ENCODE measurements at regions not wholly inside any gene's neighbourhood (a gene's known extent, or its start where the extent isn't known, plus 50 kb on each side); places are given as distances from the start of the nearest gene placed in this dataset.

GRCh38 chr5:74956278-74956677, 90.1 kb upstream of the FAM169A start:
- H3K4me3 ChIP-seq (ENCODE audit: low read depth, low read length): no peak overlapping the region
- TF ChIP-seq CTCF (IDR thresholded peaks at IDR 0.05; ENCODE audit: low read depth, low read length): no peak

DNA sequence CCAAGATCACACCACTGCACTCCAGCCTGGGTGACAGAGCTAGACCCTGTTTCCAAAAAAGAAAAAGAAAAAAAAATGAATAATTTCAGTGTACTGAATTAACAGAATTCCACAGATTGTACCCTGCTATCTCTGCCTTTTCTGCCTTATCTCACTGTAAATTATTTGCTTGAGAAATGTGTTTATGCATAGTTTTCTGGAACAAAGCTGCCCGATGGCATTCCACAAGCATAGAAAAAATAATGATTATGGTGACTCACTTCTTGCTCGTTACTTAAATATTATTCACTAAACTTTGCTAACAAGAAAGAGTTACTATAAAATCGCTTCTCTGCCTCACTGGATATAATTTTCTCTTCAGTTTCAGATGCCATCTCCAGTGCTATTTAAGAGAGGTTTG, 88.7 kb upstream of the FAM169A start:
- no peak for TF ChIP-seq CTCF (IDR thresholded peaks at IDR 0.05; ENCODE audit: low read depth, low read length)
- no peak overlapping the region; the same call in 1 of the 2 replicates for H3K4me3 ChIP-seq (ENCODE audit: low read depth, low read length)

GRCh38 chr5:74953937-74954720, 87.9 kb upstream of the FAM169A start:
- no peak overlapping the region for H3K4me3 ChIP-seq (ENCODE audit: low read depth, low read length)
- TF ChIP-seq CTCF (IDR thresholded peaks at IDR 0.05; ENCODE audit: low read depth, low read length): no peak

GRCh38 chr5:74953554-74953936, 87.4 kb upstream of the FAM169A start:
- H3K4me3 ChIP-seq (ENCODE audit: low read depth, low read length): no peak overlapping the region
- TF ChIP-seq CTCF (IDR thresholded peaks at IDR 0.05; ENCODE audit: low read depth, low read length): no peak

DNA sequence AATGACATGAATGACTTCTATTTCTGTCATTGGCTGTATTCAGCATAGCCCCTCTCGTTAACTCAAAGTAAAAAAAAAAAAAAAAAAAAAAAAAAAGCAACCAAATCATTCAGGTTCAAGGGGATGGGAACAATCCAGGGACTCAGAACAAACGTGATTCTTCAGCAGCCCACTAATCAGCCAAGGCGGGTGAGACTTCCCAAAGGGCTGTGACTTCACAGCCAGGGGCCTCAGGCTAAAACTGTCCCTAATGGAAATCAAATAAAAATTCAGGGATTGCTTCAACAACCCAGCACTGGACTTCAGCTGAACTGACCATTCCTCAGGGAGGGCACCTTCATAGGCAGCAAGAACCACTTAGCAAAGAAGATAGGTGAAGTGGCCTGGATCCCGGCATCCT, 86.2 kb upstream of the FAM169A start:
- no peak overlapping the region for H3K4me3 ChIP-seq (ENCODE audit: low read depth, low read length)
- TF ChIP-seq CTCF (IDR thresholded peaks at IDR 0.05; ENCODE audit: low read depth, low read length): no peak

GRCh38 chr5:74951865-74952264, 85.7 kb upstream of the FAM169A start:
- no peak for TF ChIP-seq CTCF (IDR thresholded peaks at IDR 0.05; ENCODE audit: low read depth, low read length)
- no peak overlapping the region for H3K4me3 ChIP-seq (ENCODE audit: low read depth, low read length)

DNA sequence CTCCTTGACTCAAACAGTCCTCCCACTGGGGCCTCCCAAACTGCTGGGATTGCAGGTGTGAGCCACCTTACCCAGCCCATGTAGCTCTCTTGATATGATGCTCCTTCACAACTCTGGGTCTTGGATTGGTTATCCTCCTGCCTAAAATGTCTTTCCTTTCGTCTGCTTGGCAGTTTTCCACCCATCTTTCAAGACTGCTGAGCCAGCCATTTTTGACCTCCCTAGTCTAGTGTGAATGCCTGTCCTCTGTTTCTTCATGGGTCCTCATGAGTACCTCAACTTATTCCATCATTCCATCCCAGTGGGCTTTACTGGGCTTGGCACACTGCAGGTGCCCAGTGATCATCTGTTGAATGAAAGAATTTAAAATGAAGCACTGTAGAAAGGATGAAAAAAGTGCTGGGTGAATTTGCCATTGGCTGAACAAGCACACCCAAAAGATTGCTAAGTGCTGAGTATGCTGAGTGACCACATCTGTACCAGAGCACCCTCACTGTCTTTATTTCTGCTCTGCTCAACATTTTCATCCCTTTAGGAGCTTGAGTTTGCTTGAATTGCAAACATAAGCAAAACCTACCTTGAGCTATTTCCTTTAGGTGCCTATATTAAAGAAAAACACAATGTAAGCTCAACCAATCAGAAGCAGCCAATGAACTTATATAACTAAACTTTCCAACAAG, 84.8 kb upstream of the FAM169A start:
- TF ChIP-seq CTCF (IDR thresholded peaks at IDR 0.05; ENCODE audit: low read depth, low read length): no peak

More for the DNA sequence above, 84.8 kb upstream of the FAM169A start:
- H3K4me3 ChIP-seq (ENCODE audit: low read depth, low read length): no peak overlapping the region
